HepG2 (cell line): ENCODE measurements at regions not wholly inside any gene's neighbourhood (a gene's known extent, or its start where the extent isn't known, plus 50 kb on each side); places are given as distances from the start of the nearest gene placed in this dataset.
"Not testable (repeated sequence)": the region's sequence is repeated elsewhere in the genome, so short reads cannot be mapped to it uniquely, and the experiment has no call there.

Source experiments
- ATAC-seq: fragments of 200-7000 bp; cut with Tn5 transposase; 3 replicates; pipeline ENCODE4 v1.9.1; 2020; ENCODE audit warnings: mild to moderate bottlenecking, moderate library complexity
- BruUV-seq: library from RNA; stranded (reverse); fragments of 400-500 nt; replicated peaks from 2 replicates; lab custom pipeline; 2021; lab: Mats Ljungman, UMichigan
- CTCF ChIA-PET: fragments of 300-600 bp; formaldehyde crosslinking; extraction: SDS; loops from one replicate; lab custom pipeline; 2021; ENCODE audit warnings: low total read pairs, inconsistent platforms, low intra/inter-chr PET ratio; lab: Yijun Ruan, JAX
- POLR2A ChIA-PET: fragments of 350-600 bp; sonication (Branson Sonifier 250); formaldehyde crosslinking; loops from one replicate; lab custom pipeline; 2020; ENCODE audit warnings: antibody characterized with exemption, inconsistent platforms; lab: Yijun Ruan, JAX
- DNase-seq: peaks from one replicate; pipeline ENCODE4 v3.0.0-alpha.2; 2015; ENCODE audit warnings: low spot score
- FAIRE-seq: peaks from 3 replicates; lab custom pipeline; 2011; peaks lifted over from hg19 to GRCh38; lab: Jason Lieb, UNC
- H2AFZ ChIP-seq: one replicate; pipeline ENCODE4 v1.6.1; 2011; ENCODE audit warnings: low read length, inconsistent platforms
- H3K27ac ChIP-seq: fragments of 300-600 bp; 3 replicates; pipeline ENCODE4 v1.8.0; 2011; ENCODE audit warnings: mixed run types, mild to moderate bottlenecking, mixed read lengths, low read length, inconsistent platforms; ENCODE audit not compliant: insufficient read depth; ENCODE audit errors: extremely low read length
- H3K27me3 ChIP-seq, 2 experiments: fragments of 200-600 bp in 1 of 2; 2 replicates in 1 of 2; 3 replicates in 1 of 2; pipeline versions ENCODE4 v1.6.0 to v1.8.0; 2011; ENCODE audit warnings: low read length in 2 of 2, mild to moderate bottlenecking in 2 of 2, moderate library complexity in 2 of 2, inconsistent platforms in 1 of 2; ENCODE audit not compliant: insufficient read depth in 2 of 2, control insufficient read depth in 1 of 2
- H3K36me3 ChIP-seq, 2 experiments: fragments of 200-600 bp in 1 of 2; replicated peaks in 1 of 2; 2 replicates in 1 of 2; 3 replicates in 1 of 2; pipeline versions ENCODE4 v1.5.1 to v1.8.0; 2011; ENCODE audit warnings: low read length in 2 of 2, inconsistent platforms in 1 of 2; ENCODE audit not compliant: insufficient read depth in 2 of 2, control insufficient read depth in 1 of 2
- H3K4me1 ChIP-seq: 2 replicates; pipeline ENCODE4 v1.5.1; 2012; ENCODE audit warnings: low read length, inconsistent platforms; ENCODE audit not compliant: insufficient read depth
- H3K4me2 ChIP-seq: 2 replicates; pipeline ENCODE4 v1.6.0; 2011; ENCODE audit warnings: low read depth, low read length, inconsistent platforms
- H3K4me3 ChIP-seq, 3 experiments: fragments of 200-600 bp in 1 of 3; sonication (generic), shearing (Covaris generic) in 1 of 3; replicated peaks in 1 of 3; 2 replicates each; pipeline ENCODE4 v1.5.1; 2011 to 2016; ENCODE audit warnings: low read length in 3 of 3, inconsistent platforms in 2 of 3, low read depth in 2 of 3, mild to moderate bottlenecking in 2 of 3, control low read depth in 1 of 3, mixed read lengths in 1 of 3; ENCODE audit not compliant: insufficient read depth in 1 of 3
- H3K79me2 ChIP-seq: one replicate; pipeline ENCODE4 v1.6.1; 2011; ENCODE audit warnings: low read length, inconsistent platforms; ENCODE audit not compliant: insufficient read depth
- H3K9ac ChIP-seq: 2 replicates; pipeline ENCODE4 v1.6.0; 2011; ENCODE audit warnings: mild to moderate bottlenecking, low read depth, low read length, inconsistent platforms; ENCODE audit not compliant: insufficient read depth
- H3K9me3 ChIP-seq: 2 replicates; pipeline ENCODE4 v1.5.1; 2012; ENCODE audit warnings: mild to moderate bottlenecking, low read length
- H4K20me1 ChIP-seq: 2 replicates; pipeline ENCODE4 v1.6.0; 2011; ENCODE audit warnings: inconsistent platforms, mild to moderate bottlenecking, low read length, moderate library complexity; ENCODE audit not compliant: insufficient read depth
- FIP1L1 ChIP-seq: fragments of 200-400 bp; formaldehyde crosslinking; IDR thresholded peaks from 2 replicates; pipeline ENCODE4 v1.6.1; 2018; ENCODE audit warnings: low read depth, mild to moderate bottlenecking, low read length, moderate library complexity, borderline replicate concordance; ENCODE audit not compliant: insufficient read depth
- RAD21 ChIP-seq: fragments of 450-650 bp; formaldehyde crosslinking; IDR thresholded peaks from 2 replicates; pipeline ENCODE4 v1.5.0; 2020; ENCODE audit warnings: mild to moderate bottlenecking
- ZNF253 ChIP-seq: sonication (generic); formaldehyde crosslinking; IDR thresholded peaks from 2 replicates; pipeline ENCODE4 v1.8.0; 2022; ENCODE audit warnings: mild to moderate bottlenecking, missing genetic modification reagents, borderline replicate concordance
- ZNF615 ChIP-seq: sonication (generic); formaldehyde crosslinking; IDR thresholded peaks from 2 replicates; pipeline ENCODE4 v1.5.0; 2020; ENCODE audit warnings: mild to moderate bottlenecking, missing genetic modification reagents, borderline replicate concordance
- WGBS: methylation state at CpG from one replicate; pipeline ENCODE4 v1.1.6; 2017; ENCODE audit warnings: low lambda C conversion rate; 5-methylcytosine and 5-hydroxymethylcytosine counted together
- in situ Hi-C: cut with HindIII; loops from 2 replicates; pipeline ENCODE4 v1.10.0; 2017; ENCODE audit warnings: low pct_unique_long_range_greater_than_20kb; ENCODE audit not compliant: extremely low pct_ligation_motif_present
- intact Hi-C: fragments of 100-400 bp; cut with micrococcal nuclease; formaldehyde crosslinking; loops from one replicate; pipeline ENCODE4 v1.10.0; 2022; ENCODE audit not compliant: unreplicated experiment

DNA sequence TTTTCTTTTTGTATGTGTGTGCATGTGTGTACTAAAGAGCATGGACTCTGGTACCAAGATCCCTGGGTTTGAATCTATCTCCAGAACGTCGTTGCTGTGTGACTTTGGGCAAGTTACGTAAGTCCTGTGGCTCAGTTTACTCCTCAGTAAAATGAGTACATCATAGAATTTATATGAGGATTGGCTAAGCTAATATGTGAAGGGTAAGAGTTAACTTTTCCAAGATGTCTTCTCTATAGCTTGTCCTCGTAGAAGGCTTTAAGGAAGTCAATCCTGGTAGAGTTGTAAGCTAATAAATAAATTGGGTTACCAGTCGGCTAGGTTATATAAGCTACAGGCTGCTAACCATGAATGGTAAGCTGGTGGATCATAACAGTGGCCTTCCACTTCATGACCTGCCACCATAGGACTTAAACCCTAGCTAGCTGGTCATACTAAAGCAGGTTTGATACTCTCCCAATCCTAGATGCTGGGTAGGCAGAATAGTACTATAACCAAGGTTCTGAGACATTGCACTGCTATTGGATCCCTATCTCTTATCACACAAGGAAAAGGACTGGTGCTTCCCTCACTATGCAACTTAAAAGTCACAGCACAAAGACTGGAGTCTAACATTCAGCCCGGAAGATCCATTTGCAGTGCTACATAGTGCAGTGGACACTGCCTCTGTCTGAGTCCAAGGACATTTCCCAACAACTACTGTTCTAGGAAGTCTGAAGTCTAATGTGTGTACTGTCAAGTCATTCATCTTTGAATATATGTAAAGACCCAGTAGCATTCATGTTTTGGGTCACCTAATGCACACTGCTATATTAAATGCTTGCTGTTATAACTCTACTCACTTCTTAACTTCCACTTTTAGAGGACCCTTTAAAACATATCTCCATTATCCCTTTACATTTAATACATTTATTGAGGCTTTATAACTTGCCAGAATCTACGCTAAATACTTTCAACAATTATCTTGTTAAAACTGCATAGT lies 156.2 kb downstream of the CRPPA start:
- Histone ChIP-seq H2AFZ (no peak overlapping the region), H3K27me3 (no peaks in the 10 kb centered on the region), H3K36me3 (no peaks in the 10 kb centered on the region), H3K4me1 (no peaks in the 10 kb centered on the region), H3K9ac (no peak overlapping the region)
- no TSS peak for BruUV-seq
- in situ Hi-C loops (no loop called here), intact Hi-C loops (no loop called here)
- ChIA-PET POLR2A (no interaction called here), CTCF (no interaction called here)
- FAIRE-seq: no peak
- TF ChIP-seq ZNF253: no peak
- TF ChIP-seq FIP1L1: no peak
- TF ChIP-seq RAD21 (CRISPR knock-in tag): no peak
- TF ChIP-seq, all 625 proteins: peak for 0
- no peak overlapping the region for H3K27ac ChIP-seq
- no peaks in the 10 kb centered on the region for H3K79me2 ChIP-seq
- no peaks in the 10 kb centered on the region for H4K20me1 ChIP-seq
- 2% methylated on average over 6 of the region's 7 CpGs for WGBS
- H3K4me2 ChIP-seq: no peak overlapping the region
- H3K4me3 ChIP-seq: no peak overlapping the region
- no peaks in the 10 kb centered on the region for H3K9me3 ChIP-seq
- DNase-seq (no peak), ATAC-seq (peak; percentile 33; the same call in 1 of the 3 replicates)

- FAIRE-seq (no peak), ATAC-seq (no peak), DNase-seq (no peak)
- Histone ChIP-seq H4K20me1 (no peaks in the 10 kb centered on the region), H3K27ac (no peak overlapping the region), H3K27me3 (no peaks in the 10 kb centered on the region), H3K4me3 (no peak overlapping the region), H3K4me2 (no peak overlapping the region), H3K9ac (no peak overlapping the region), H3K79me2 (no peaks in the 10 kb centered on the region), H3K9me3 (no peaks in the 10 kb centered on the region), H3K4me1 (no peaks in the 10 kb centered on the region), H3K36me3 (no peaks in the 10 kb centered on the region), H2AFZ (no peak overlapping the region)
- no peak for TF ChIP-seq ZNF615 (CRISPR knock-in tag)
- in situ Hi-C loops: no loop called here
- intact Hi-C loops: no loop called here
- ChIA-PET CTCF (no interaction called here), POLR2A (no interaction called here)
- WGBS: 15% methylated on average over 4 of the region's 4 CpGs
- no TSS peak for BruUV-seq
Observed at GRCh38 chr7:16264036-16264819, 157.1 kb downstream of the CRPPA start.

- DNase-seq, H3K9me3 ChIP-seq, H3K36me3 ChIP-seq, H3K4me1 ChIP-seq, H3K27me3 ChIP-seq, POLR2A ChIA-PET, intact Hi-C loops, CTCF ChIA-PET, H3K27ac ChIP-seq, H3K4me3 ChIP-seq, ATAC-seq, H4K20me1 ChIP-seq, FAIRE-seq, BruUV-seq, H3K4me2 ChIP-seq, in situ Hi-C loops, H3K79me2 ChIP-seq, H3K9ac ChIP-seq, H2AFZ ChIP-seq: not testable (repeated sequence)
- 40% methylated on average over 6 of the region's 6 CpGs for WGBS
Observed at GRCh38 chr7:16263377-16263776, 158.0 kb downstream of the CRPPA start.
